ENCODE measurements at regions not wholly inside any gene's neighbourhood (a gene's known extent, or its start where the extent isn't known, plus 50 kb on each side); places are given as distances from the start of the nearest gene placed in this dataset.

DNA sequence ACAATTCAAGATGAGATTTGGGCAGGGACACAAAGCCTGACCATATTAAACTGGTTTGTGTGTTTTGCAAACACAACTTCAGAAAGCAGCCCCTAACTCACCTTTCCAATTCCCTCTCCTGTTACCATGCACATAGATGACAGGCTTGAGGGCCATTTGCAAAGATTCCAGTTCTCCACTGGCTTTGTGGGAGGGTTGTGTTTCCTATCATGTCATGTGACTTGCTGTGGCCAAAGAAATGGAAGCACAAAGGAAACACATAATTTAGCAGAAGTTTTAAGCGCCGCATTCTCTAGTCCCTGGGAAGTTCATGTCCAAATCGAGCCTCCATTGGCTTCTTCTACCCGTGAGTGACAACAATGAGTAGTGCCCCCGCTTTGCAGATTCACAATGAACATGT lies 57.9 kb upstream of the CDH6 start (continued):
- TF ChIP-seq, protein P1, sequence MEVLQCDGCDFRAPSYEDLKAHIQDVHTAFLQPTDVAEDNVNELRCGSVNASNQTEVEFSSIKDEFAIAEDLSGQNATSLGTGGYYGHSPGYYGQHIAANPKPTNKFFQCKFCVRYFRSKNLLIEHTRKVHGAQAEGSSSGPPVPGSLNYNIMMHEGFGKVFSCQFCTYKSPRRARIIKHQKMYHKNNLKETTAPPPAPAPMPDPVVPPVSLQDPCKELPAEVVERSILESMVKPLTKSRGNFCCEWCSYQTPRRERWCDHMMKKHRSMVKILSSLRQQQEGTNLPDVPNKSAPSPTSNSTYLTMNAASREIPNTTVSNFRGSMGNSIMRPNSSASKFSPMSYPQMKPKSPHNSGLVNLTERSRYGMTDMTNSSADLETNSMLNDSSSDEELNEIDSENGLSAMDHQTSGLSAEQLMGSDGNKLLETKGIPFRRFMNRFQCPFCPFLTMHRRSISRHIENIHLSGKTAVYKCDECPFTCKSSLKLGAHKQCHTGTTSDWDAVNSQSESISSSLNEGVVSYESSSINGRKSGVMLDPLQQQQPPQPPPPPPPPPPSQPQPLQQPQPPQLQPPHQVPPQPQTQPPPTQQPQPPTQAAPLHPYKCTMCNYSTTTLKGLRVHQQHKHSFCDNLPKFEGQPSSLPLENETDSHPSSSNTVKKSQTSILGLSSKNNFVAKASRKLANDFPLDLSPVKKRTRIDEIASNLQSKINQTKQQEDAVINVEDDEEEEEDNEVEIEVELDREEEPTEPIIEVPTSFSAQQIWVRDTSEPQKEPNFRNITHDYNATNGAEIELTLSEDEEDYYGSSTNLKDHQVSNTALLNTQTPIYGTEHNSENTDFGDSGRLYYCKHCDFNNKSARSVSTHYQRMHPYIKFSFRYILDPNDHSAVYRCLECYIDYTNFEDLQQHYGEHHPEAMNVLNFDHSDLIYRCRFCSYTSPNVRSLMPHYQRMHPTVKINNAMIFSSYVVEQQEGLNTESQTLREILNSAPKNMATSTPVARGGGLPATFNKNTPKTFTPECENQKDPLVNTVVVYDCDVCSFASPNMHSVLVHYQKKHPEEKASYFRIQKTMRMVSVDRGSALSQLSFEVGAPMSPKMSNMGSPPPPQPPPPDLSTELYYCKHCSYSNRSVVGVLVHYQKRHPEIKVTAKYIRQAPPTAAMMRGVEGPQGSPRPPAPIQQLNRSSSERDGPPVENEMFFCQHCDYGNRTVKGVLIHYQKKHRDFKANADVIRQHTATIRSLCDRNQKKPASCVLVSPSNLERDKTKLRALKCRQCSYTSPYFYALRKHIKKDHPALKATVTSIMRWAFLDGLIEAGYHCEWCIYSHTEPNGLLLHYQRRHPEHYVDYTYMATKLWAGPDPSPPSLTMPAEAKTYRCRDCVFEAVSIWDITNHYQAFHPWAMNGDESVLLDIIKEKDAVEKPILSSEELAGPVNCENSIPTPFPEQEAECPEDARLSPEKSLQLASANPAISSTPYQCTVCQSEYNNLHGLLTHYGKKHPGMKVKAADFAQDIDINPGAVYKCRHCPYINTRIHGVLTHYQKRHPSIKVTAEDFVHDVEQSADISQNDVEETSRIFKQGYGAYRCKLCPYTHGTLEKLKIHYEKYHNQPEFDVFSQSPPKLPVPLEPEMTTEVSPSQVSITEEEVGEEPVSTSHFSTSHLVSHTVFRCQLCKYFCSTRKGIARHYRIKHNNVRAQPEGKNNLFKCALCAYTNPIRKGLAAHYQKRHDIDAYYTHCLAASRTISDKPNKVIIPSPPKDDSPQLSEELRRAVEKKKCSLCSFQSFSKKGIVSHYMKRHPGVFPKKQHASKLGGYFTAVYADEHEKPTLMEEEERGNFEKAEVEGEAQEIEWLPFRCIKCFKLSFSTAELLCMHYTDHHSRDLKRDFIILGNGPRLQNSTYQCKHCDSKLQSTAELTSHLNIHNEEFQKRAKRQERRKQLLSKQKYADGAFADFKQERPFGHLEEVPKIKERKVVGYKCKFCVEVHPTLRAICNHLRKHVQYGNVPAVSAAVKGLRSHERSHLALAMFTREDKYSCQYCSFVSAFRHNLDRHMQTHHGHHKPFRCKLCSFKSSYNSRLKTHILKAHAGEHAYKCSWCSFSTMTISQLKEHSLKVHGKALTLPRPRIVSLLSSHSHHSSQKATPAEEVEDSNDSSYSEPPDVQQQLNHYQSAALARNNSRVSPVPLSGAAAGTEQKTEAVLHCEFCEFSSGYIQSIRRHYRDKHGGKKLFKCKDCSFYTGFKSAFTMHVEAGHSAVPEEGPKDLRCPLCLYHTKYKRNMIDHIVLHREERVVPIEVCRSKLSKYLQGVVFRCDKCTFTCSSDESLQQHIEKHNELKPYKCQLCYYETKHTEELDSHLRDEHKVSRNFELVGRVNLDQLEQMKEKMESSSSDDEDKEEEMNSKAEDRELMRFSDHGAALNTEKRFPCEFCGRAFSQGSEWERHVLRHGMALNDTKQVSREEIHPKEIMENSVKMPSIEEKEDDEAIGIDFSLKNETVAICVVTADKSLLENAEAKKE (CRISPR knock-in tag; IDR thresholded peaks at IDR 0.05): no peak

GRCh38 chr5:31133488-31133887 lies 60.0 kb upstream of the CDH6 start:
- Mint-ChIP-seq H3K27ac (no peak overlapping the region), H3K4me3 (no peak overlapping the region), H3K4me1 (no peaks in the 10 kb centered on the region), H3K27me3 (ENCODE audit: insufficient read depth, low read depth, poor library complexity) (no peaks in the 10 kb centered on the region), H3K9me3 (peaks cover 2% of the 10 kb centered on the region; the same call in 2 of the 3 replicates), H3K36me3 (ENCODE audit: low read depth) (no peaks in the 10 kb centered on the region)
- Histone ChIP-seq H3K79me2 (replicated peaks; ENCODE audit: insufficient read depth) (no peaks in the 10 kb centered on the region), H3K36me3 (ENCODE audit: insufficient read depth) (no peaks in the 10 kb centered on the region), H2AFZ (no peak overlapping the region), H3K27me3 (ENCODE audit: insufficient read depth) (no peaks in the 10 kb centered on the region), H3F3A (replicated peaks; ENCODE audit: low read depth) (no peaks in the 10 kb centered on the region), H3K4me2 (no peak overlapping the region), H3K4me3 (no peak overlapping the region), H3K27ac (ENCODE audit: low read depth) (no peak overlapping the region), H4K20me1 (replicated peaks; ENCODE audit: insufficient read depth) (no peaks in the 10 kb centered on the region), H3K9me2 (ENCODE audit: insufficient read depth) (no peaks in the 10 kb centered on the region), H3K4me1 (ENCODE audit: insufficient read depth) (no peaks in the 10 kb centered on the region)
- ATAC-seq: no peak
- no peak for DNase-seq (ENCODE audit: low spot score)
- TF ChIP-seq EZH2 (IDR thresholded peaks at IDR 0.05; ENCODE audit: low read depth, unreplicated experiment): no peak
- TF ChIP-seq ETS1 (IDR thresholded peaks at IDR 0.05): no peak
- TF ChIP-seq, protein P2, sequence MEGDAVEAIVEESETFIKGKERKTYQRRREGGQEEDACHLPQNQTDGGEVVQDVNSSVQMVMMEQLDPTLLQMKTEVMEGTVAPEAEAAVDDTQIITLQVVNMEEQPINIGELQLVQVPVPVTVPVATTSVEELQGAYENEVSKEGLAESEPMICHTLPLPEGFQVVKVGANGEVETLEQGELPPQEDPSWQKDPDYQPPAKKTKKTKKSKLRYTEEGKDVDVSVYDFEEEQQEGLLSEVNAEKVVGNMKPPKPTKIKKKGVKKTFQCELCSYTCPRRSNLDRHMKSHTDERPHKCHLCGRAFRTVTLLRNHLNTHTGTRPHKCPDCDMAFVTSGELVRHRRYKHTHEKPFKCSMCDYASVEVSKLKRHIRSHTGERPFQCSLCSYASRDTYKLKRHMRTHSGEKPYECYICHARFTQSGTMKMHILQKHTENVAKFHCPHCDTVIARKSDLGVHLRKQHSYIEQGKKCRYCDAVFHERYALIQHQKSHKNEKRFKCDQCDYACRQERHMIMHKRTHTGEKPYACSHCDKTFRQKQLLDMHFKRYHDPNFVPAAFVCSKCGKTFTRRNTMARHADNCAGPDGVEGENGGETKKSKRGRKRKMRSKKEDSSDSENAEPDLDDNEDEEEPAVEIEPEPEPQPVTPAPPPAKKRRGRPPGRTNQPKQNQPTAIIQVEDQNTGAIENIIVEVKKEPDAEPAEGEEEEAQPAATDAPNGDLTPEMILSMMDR (conservative IDR thresholded peaks at IDR 0.05; ENCODE audit: low read depth in 2 of 2): no peak
- TF ChIP-seq NANOG (IDR thresholded peaks at IDR 0.05; ENCODE audit: borderline replicate concordance): no peak
- no peak for TF ChIP-seq JUNB (IDR thresholded peaks at IDR 0.05; ENCODE audit: unreplicated experiment)
- no peak for TF ChIP-seq STAT1 (IDR thresholded peaks at IDR 0.05; ENCODE audit: unreplicated experiment)
- no peak for TF ChIP-seq ZNF331 (CRISPR knock-in tag; IDR thresholded peaks at IDR 0.05; ENCODE audit: low read depth)
- no peak for TF ChIP-seq CREB1 (CRISPR knock-in tag; IDR thresholded peaks at IDR 0.05; ENCODE audit: low read depth)
- no peak for TF ChIP-seq EZH2phosphoT487 (IDR thresholded peaks at IDR 0.05; ENCODE audit: unreplicated experiment)
- TF ChIP-seq, protein P3, sequence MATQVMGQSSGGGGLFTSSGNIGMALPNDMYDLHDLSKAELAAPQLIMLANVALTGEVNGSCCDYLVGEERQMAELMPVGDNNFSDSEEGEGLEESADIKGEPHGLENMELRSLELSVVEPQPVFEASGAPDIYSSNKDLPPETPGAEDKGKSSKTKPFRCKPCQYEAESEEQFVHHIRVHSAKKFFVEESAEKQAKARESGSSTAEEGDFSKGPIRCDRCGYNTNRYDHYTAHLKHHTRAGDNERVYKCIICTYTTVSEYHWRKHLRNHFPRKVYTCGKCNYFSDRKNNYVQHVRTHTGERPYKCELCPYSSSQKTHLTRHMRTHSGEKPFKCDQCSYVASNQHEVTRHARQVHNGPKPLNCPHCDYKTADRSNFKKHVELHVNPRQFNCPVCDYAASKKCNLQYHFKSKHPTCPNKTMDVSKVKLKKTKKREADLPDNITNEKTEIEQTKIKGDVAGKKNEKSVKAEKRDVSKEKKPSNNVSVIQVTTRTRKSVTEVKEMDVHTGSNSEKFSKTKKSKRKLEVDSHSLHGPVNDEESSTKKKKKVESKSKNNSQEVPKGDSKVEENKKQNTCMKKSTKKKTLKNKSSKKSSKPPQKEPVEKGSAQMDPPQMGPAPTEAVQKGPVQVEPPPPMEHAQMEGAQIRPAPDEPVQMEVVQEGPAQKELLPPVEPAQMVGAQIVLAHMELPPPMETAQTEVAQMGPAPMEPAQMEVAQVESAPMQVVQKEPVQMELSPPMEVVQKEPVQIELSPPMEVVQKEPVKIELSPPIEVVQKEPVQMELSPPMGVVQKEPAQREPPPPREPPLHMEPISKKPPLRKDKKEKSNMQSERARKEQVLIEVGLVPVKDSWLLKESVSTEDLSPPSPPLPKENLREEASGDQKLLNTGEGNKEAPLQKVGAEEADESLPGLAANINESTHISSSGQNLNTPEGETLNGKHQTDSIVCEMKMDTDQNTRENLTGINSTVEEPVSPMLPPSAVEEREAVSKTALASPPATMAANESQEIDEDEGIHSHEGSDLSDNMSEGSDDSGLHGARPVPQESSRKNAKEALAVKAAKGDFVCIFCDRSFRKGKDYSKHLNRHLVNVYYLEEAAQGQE (IDR thresholded peaks at IDR 0.05; ENCODE audit: unreplicated experiment): no peak

Data from GM23338 (cell line).